ENCODE measurements at regions not wholly inside any gene's neighbourhood (a gene's known extent, or its start where the extent isn't known, plus 50 kb on each side); places are given as distances from the start of the nearest gene placed in this dataset.

DNA sequence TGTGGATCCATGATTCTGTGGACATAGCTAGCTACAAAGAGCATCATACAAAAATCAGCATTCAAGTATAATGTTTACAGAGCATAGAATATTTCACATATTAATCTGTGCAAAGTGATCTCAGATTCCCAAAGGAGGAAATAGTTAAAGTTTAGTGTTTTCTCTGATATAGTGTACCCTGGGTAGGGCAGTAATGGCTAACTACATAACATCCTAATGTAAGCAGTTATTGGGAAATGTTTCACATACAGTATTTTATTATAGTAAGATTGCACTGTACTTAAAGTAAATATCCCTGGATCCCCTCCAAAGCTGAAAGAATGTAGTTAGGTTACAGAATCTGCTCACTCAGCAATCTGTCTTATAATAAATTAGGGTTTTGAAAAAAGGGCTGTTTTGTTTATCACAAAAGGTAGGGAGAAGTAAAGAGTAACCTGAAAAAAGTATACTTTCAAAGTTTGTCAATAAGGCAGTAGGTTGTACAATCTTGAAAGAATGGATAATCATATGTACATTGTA is 52.5 kb upstream of the SMARCA2 start:
- TF ChIP-seq, protein P1, sequence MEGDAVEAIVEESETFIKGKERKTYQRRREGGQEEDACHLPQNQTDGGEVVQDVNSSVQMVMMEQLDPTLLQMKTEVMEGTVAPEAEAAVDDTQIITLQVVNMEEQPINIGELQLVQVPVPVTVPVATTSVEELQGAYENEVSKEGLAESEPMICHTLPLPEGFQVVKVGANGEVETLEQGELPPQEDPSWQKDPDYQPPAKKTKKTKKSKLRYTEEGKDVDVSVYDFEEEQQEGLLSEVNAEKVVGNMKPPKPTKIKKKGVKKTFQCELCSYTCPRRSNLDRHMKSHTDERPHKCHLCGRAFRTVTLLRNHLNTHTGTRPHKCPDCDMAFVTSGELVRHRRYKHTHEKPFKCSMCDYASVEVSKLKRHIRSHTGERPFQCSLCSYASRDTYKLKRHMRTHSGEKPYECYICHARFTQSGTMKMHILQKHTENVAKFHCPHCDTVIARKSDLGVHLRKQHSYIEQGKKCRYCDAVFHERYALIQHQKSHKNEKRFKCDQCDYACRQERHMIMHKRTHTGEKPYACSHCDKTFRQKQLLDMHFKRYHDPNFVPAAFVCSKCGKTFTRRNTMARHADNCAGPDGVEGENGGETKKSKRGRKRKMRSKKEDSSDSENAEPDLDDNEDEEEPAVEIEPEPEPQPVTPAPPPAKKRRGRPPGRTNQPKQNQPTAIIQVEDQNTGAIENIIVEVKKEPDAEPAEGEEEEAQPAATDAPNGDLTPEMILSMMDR (IDR thresholded peaks at IDR 0.05): no peak
- TF ChIP-seq POLR2A (IDR thresholded peaks at IDR 0.05) (no peak), POLR2AphosphoS5 (IDR thresholded peaks at IDR 0.05) (no peak), EP300 (IDR thresholded peaks at IDR 0.05; ENCODE audit: low read depth) (no peak)

All from transverse colon (tissue), 4 donors.